ENCODE measurements at regions not wholly inside any gene's neighbourhood (a gene's known extent, or its start where the extent isn't known, plus 50 kb on each side); places are given as distances from the start of the nearest gene placed in this dataset.

DNA sequence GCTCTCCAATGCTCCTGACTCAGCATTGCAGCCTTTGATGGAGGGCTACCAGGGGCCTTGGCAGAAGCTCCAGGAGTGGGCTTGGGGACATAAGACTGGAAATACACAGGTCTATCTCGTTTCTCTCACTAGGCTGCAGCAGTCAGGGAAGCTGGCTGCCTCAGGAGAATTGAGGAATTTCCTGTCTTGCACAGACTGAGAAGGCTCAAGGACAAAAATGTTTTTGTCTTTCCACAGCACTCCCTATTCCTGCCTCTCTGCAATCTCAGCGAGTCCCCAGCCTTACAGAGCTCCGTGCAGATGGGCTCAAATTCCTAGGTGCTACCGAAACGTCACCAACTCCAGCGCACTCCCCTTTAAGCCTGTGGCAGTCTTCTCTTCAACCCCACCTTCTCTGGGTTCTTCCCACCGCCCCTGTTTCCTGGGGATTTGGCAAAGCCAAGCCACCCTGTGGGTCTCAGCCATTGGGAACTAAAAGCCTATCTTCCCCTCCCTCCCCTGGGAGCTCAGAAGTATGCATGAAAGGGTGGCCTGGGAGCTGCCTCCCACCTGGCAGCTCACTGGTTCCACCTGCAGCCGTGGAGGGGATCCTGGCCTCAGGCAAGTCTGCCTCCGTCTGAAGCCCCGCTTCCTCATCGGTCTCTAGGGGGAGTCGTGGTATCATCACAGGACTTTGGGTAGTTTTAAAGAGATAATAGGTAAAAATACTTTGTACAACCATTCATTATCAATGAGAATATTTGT lies 322.6 kb upstream of the FRG2C start (continued):
- TF ChIP-seq, protein P1, sequence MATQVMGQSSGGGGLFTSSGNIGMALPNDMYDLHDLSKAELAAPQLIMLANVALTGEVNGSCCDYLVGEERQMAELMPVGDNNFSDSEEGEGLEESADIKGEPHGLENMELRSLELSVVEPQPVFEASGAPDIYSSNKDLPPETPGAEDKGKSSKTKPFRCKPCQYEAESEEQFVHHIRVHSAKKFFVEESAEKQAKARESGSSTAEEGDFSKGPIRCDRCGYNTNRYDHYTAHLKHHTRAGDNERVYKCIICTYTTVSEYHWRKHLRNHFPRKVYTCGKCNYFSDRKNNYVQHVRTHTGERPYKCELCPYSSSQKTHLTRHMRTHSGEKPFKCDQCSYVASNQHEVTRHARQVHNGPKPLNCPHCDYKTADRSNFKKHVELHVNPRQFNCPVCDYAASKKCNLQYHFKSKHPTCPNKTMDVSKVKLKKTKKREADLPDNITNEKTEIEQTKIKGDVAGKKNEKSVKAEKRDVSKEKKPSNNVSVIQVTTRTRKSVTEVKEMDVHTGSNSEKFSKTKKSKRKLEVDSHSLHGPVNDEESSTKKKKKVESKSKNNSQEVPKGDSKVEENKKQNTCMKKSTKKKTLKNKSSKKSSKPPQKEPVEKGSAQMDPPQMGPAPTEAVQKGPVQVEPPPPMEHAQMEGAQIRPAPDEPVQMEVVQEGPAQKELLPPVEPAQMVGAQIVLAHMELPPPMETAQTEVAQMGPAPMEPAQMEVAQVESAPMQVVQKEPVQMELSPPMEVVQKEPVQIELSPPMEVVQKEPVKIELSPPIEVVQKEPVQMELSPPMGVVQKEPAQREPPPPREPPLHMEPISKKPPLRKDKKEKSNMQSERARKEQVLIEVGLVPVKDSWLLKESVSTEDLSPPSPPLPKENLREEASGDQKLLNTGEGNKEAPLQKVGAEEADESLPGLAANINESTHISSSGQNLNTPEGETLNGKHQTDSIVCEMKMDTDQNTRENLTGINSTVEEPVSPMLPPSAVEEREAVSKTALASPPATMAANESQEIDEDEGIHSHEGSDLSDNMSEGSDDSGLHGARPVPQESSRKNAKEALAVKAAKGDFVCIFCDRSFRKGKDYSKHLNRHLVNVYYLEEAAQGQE (IDR thresholded peaks at IDR 0.05; ENCODE audit: low read depth), result no peak
- 0 out of 2 replicates have a peak, but pooled peaks have one; percentile 28 for TF ChIP-seq RAD21 (IDR thresholded peaks at IDR 0.05; ENCODE audit: low read depth)

DNA sequence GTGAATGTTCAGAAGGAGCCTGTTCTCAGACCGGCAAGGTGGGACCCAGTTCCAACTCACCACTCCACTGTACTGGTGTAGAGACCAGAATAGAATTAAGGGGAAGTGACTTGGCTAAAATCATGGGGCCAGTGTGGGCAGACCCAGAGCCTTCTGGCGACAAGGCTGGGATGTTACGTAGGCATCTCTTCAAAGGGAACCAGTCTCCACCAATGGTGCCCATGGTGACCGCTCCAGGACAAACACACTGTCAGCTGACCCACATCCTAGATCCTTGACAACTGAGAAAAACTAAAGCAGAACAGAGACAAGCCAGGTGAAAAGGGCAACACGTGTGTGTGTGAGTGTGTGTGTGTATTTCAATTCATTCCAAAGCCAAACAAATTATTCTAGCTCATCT lies 321.7 kb upstream of the FRG2C start:
- ChIA-PET RAD21 (ENCODE audit: low non-redundant PET in 1 of 2, low total read pairs in 2 of 2, uncharacterized antibody in 2 of 2, unreplicated experiment in 2 of 2) (no interaction called here), POLR2A (no interaction called here), CTCF (no interaction called here)
- Histone ChIP-seq H3K9ac (ENCODE audit: low read length) (no peak overlapping the region), H3K4me2 (ENCODE audit: low read length) (no peak overlapping the region), H3K79me2 (ENCODE audit: insufficient read depth, low read length) (no peaks in the 10 kb centered on the region), H3K4me1 (ENCODE audit: control insufficient read depth in 1 of 2, insufficient read depth in 2 of 2, low read length in 2 of 2) (no peaks in the 10 kb centered on the region), H3K9me3 (ENCODE audit: control insufficient read depth in 1 of 2, insufficient read depth in 1 of 2, low read depth in 1 of 2, low read length in 2 of 2) (no peaks in the 10 kb centered on the region), H3K27me3 (ENCODE audit: insufficient read depth, low read length) (peaks cover 40% of the 10 kb centered on the region), H3K9me2 (ENCODE audit: insufficient read depth) (no peaks in the 10 kb centered on the region), H3K36me3 (ENCODE audit: control insufficient read depth in 1 of 2, insufficient read depth in 2 of 2, low read length in 2 of 2) (no peaks in the 10 kb centered on the region), H3K27ac (ENCODE audit: low read depth, low read length) (no peak overlapping the region), H2AFZ (ENCODE audit: low read depth, low read length, poor library complexity, severe bottlenecking) (no peak overlapping the region), H3K4me3 (replicated peaks in 1 of 2; ENCODE audit: low read depth in 1 of 2, low read length in 2 of 2) (no peak overlapping the region), H4K20me1 (ENCODE audit: insufficient read depth) (no peaks in the 10 kb centered on the region)
- BruUV-seq (replicated peaks), result no TSS peak
- no peak for DNase-seq (ENCODE audit: low read depth, low spot score)
- no peak for ATAC-seq
- intact Hi-C loops (cut with micrococcal nuclease), result no loop called here
- TF ChIP-seq EZH2phosphoT487 (IDR thresholded peaks at IDR 0.05; ENCODE audit: borderline replicate concordance) (no peak), ELF1 (IDR thresholded peaks at IDR 0.05; ENCODE audit: borderline replicate concordance, low read depth) (no peak), SP1 (IDR thresholded peaks at IDR 0.05; ENCODE audit: low read depth) (no peak), ZFX (IDR thresholded peaks at IDR 0.05) (no peak), FOSL1 (IDR thresholded peaks at IDR 0.05; ENCODE audit: low read depth) (no peak), EGR1 (IDR thresholded peaks at IDR 0.05; ENCODE audit: low read depth) (no peak), POLR2A (IDR thresholded peaks at IDR 0.05; ENCODE audit: borderline replicate concordance, extremely low read depth, insufficient read depth, insufficient read length) (no peak), YY1 (IDR thresholded peaks at IDR 0.05; ENCODE audit: extremely low read depth, insufficient replicate concordance, low read depth, low read length) (no peak), POLR2AphosphoS5 (IDR thresholded peaks at IDR 0.05; ENCODE audit: low read depth, low read length) (no peak), ZNF274 (IDR thresholded peaks at IDR 0.05; ENCODE audit: low read depth, low read length) (no peak), CBX3 (IDR thresholded peaks at IDR 0.05; ENCODE audit: low read depth) (no peak)
- TF ChIP-seq, protein P2, sequence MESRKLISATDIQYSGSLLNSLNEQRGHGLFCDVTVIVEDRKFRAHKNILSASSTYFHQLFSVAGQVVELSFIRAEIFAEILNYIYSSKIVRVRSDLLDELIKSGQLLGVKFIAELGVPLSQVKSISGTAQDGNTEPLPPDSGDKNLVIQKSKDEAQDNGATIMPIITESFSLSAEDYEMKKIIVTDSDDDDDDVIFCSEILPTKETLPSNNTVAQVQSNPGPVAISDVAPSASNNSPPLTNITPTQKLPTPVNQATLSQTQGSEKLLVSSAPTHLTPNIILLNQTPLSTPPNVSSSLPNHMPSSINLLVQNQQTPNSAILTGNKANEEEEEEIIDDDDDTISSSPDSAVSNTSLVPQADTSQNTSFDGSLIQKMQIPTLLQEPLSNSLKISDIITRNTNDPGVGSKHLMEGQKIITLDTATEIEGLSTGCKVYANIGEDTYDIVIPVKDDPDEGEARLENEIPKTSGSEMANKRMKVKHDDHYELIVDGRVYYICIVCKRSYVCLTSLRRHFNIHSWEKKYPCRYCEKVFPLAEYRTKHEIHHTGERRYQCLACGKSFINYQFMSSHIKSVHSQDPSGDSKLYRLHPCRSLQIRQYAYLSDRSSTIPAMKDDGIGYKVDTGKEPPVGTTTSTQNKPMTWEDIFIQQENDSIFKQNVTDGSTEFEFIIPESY (IDR thresholded peaks at IDR 0.05; ENCODE audit: extremely low read depth, insufficient replicate concordance, low read length), result no peak
- TF ChIP-seq, protein P3, sequence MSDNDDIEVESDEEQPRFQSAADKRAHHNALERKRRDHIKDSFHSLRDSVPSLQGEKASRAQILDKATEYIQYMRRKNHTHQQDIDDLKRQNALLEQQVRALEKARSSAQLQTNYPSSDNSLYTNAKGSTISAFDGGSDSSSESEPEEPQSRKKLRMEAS (IDR thresholded peaks at IDR 0.05), result no peak
- TF ChIP-seq, protein P4, sequence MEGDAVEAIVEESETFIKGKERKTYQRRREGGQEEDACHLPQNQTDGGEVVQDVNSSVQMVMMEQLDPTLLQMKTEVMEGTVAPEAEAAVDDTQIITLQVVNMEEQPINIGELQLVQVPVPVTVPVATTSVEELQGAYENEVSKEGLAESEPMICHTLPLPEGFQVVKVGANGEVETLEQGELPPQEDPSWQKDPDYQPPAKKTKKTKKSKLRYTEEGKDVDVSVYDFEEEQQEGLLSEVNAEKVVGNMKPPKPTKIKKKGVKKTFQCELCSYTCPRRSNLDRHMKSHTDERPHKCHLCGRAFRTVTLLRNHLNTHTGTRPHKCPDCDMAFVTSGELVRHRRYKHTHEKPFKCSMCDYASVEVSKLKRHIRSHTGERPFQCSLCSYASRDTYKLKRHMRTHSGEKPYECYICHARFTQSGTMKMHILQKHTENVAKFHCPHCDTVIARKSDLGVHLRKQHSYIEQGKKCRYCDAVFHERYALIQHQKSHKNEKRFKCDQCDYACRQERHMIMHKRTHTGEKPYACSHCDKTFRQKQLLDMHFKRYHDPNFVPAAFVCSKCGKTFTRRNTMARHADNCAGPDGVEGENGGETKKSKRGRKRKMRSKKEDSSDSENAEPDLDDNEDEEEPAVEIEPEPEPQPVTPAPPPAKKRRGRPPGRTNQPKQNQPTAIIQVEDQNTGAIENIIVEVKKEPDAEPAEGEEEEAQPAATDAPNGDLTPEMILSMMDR (IDR thresholded peaks at IDR 0.05 in 2 of 3, conservative IDR thresholded peaks at IDR 0.05 in 1 of 3; ENCODE audit: borderline replicate concordance in 1 of 3, insufficient read depth in 1 of 3, low read depth in 2 of 3, low read length in 2 of 3), result no peak

Measured in HCT116 (cell line).